GM10266 (cell line): ENCODE measurements at regions not wholly inside any gene's neighbourhood (a gene's known extent, or its start where the extent isn't known, plus 50 kb on each side); places are given as distances from the start of the nearest gene placed in this dataset.

Experiments used
- DNase-seq: peaks from one replicate; pipeline ENCODE4 v3.0.0; 2012; ENCODE audit errors: extremely low spot score
- TF ChIP-seq, protein P1 (sequence below): IDR thresholded peaks from 2 replicates; pipeline ENCODE4 v1.5.1; 2012; ENCODE audit warnings: mild to moderate bottlenecking, low read depth; ENCODE audit not compliant: control insufficient read depth, insufficient read depth; ENCODE audit errors: missing control alignments

DNA sequence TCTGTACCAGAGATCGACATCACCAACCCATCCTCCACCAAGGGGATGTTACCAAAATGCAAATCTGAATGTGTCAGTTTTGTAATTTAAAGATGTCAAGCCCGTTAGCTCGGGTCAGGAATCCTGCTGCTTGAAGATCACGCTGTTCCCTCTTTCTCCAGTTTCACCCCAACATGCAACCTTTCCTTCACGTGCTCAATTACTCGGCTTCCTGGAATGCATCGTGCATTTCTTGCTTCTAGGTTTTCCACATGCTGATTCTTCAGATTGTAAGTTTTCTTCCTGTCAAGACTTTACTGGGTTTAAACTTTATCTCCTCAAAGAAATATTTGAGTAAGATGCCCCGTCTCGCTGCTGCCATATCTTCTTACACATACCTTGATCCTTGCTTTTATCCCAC lies 209.5 kb upstream of the SNX2 start:
- TF ChIP-seq, protein P1, sequence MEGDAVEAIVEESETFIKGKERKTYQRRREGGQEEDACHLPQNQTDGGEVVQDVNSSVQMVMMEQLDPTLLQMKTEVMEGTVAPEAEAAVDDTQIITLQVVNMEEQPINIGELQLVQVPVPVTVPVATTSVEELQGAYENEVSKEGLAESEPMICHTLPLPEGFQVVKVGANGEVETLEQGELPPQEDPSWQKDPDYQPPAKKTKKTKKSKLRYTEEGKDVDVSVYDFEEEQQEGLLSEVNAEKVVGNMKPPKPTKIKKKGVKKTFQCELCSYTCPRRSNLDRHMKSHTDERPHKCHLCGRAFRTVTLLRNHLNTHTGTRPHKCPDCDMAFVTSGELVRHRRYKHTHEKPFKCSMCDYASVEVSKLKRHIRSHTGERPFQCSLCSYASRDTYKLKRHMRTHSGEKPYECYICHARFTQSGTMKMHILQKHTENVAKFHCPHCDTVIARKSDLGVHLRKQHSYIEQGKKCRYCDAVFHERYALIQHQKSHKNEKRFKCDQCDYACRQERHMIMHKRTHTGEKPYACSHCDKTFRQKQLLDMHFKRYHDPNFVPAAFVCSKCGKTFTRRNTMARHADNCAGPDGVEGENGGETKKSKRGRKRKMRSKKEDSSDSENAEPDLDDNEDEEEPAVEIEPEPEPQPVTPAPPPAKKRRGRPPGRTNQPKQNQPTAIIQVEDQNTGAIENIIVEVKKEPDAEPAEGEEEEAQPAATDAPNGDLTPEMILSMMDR, result no peak
- DNase-seq, result no peak

DNA sequence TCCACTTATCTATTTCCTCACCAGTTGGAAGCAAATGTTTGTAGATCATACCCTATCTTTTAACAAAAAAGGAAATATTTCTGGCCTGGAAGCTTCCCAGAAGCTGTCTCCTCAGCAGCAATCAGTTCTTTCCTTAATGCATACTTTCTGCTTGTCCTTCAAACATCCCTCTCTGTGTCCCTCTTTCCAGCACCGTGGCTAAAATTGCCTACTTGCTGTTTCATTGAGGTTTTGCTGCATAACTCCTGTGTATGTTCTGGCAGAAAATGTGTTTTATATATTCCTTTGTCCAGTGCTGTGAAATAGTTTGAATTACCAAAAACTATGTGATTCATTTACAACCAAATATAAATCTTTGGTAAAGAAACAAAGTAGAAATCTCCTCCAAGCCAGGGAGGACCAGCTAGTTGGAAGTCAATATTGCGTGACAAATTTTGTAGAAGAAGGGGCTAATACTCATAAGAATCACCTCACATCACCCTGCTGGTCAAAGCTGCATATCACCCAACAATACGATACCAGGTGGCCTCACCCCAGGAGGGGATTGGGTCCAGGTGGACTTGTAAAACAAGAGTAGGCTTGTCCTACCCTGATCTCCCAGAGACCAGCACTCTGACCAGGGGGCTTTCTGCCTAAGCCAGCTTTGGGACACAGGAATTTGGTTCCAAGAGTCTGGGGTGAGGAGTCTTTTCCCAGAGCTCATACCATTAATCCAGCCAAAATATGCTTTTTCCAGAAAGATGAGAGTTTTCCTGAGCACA lies 198.4 kb upstream of the SNX2 start:
- TF ChIP-seq, protein P1, result no peak
- DNase-seq, result no peak

DNA sequence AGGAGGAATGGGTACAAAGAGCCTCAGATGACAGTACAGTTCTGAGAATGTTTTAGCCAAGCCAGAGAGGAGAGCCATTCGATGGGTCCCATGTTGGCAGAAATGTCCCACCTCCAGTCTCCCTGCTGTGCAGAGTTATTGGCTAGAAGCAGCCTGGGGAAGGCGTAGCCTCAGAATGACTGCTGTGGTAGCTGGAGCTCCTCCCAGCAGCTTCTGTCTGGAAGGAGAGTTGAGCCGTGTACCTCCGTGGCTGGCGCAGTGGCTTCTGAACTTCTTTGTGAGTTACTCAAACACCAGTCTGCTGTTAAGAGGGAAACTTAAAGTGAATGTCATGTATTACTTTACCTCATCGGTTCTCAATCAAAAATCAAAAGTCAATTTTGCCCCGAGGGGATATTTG lies 193.3 kb upstream of the SNX2 start:
- TF ChIP-seq, protein P1, result no peak
- DNase-seq, result no peak

DNA sequence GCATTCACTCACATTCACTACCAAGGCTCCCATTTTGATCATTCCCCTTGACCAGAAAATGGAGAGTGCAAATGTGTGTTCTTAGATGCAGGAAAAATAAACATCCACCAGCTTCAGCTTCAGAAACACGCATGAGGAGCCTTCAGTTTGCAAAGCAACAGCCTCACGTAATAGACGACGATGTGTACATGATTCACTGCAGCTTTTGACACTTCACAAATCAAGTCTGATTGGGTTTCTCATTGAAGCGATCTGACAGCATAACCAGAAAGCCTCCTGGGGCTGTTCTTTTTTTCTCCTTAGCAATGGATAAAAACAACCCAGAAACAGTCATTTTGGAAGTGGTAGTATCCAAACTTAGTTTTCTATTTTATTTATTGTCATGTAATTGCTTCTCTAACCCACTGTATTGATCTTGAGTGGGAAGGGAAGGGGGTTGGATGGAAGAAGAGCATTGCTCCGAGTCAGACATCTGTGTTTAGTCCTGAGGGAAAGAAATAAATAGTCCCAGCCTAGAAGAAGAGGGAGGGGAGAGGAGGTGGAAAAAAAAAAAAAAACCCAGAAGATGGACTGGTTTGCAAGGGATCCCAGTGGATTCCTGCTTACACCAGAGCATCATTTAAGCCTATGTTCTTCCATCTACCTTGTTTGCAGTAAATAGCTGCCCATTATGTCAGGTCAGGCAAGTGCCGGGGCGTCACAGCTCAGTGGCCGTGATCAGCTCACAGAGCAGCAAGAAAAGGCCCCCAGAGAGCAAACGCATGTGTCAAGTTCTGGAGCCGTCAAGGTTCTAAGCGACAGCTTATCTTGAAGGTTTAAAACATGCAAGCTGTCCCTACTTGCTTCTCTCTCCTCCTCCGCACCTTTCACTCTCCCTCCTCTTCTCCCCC lies 190.2 kb upstream of the SNX2 start:
- TF ChIP-seq, protein P1, result no peak
- no peak for DNase-seq

DNA sequence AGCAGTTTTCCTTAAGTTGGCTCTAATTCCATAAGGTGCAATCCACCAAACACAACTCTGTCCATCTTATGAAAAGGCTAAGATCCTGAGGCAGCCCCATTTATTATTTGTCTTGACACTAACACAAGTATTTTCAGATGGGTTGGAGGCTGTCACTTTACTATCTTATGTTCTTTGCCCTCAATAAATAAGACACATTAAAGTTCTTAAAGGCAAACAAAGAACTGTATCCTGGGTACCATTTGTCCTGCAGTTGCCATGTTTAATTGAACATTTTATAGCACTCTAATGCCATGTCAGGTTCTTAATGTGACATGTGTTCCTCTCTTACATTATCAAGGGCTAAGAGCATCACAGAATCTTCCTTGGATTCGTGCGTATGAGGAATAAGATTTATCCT lies 189.5 kb upstream of the SNX2 start:
- TF ChIP-seq, protein P1, result no peak
- DNase-seq, result no peak

DNA sequence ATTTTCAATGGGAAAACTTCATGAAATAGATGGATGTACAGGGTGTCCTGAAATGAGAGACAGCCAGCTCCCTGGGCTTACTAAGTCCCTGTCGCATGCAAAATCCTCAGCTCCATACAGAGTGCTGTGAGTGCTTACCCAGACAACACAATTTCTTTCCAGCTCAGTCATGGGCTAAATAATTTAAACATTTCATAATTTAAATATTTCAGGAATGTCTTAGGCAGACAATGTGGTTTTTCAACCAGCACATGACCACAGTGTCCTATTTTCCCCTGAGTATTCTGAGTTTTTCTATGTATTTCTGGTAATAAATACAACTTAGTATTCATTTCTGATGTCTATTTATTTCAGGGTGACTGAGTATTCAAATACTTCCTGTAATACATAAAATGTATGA lies 188.5 kb upstream of the SNX2 start:
- DNase-seq, result no peak

More for the DNA sequence above, 188.5 kb upstream of the SNX2 start:
- TF ChIP-seq, protein P1, result no peak
